ENCODE measurements at regions not wholly inside any gene's neighbourhood (a gene's known extent, or its start where the extent isn't known, plus 50 kb on each side); places are given as distances from the start of the nearest gene placed in this dataset.

- FAIRE-seq: peak; percentile 98
- DNase-seq (ENCODE audit: low spot score): peak; percentile 96
Observed at GRCh38 chr3:160129459-160130061, 95.7 kb upstream of the C3orf80 start.

DNA sequence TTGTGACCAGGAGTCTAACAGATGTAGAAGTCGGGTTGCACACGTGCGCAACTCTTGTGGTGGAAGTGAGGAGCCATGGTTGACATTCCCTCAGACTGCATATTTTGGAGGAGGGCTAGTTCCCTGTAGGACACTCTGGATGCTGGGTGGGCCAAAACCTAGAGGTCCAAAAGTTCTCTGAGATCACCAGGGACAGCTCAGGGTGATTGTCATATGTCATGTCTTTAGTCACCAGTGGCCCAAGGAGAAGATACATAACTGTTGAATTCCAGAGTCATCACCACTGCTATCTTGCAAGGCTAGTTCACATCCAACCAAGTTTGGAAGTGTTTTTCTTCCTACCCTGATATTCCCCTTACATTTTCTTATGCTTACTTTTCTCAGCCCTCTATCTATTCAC lies 95.2 kb upstream of the C3orf80 start:
- DNase-seq (ENCODE audit: low spot score) (peak; percentile 57), FAIRE-seq (no peak)

GRCh38 chr3:160130950-160131349 lies 94.3 kb upstream of the C3orf80 start:
- FAIRE-seq (peak; percentile 4), DNase-seq (ENCODE audit: low spot score) (peak; percentile 21)

GRCh38 chr3:160132226-160132625 lies 93.0 kb upstream of the C3orf80 start:
- FAIRE-seq: no peak

GRCh38 chr3:160133757-160134156 lies 91.5 kb upstream of the C3orf80 start:
- DNase-seq (ENCODE audit: low spot score) (peak; percentile 82), FAIRE-seq (peak; percentile 81)

More at GRCh38 chr3:160132226-160132625, 93.0 kb upstream of the C3orf80 start:
- no peak for DNase-seq (ENCODE audit: low spot score)

- peak; percentile 32 for DNase-seq (ENCODE audit: low spot score)
- no peak for FAIRE-seq
Observed at GRCh38 chr3:160134454-160134853, 90.8 kb upstream of the C3orf80 start.

DNA sequence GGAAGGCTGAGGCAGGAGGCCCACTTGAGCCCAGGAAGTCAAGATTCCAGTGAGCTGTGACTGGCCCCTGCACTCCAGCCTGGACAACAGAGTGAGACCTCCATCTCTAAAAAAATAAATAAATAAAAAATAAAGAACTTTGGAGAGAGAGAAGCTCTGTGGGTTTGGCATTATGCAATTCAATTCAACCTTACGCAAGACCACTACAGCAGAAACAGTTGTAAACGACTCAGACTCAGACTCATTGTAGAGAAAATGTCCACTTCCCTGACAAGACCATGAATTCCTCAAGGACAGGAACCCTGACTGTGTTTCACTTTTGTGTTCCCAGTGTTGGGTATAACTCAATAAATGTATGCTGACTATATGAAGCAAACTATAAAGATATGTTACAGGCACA lies 90.3 kb upstream of the C3orf80 start:
- no peak for FAIRE-seq

GRCh38 chr3:160135851-160136250 lies 89.4 kb upstream of the C3orf80 start:
- no peak for DNase-seq (ENCODE audit: low spot score)

More for the DNA sequence above, 90.3 kb upstream of the C3orf80 start:
- DNase-seq (ENCODE audit: low spot score): peak; percentile 23

GRCh38 chr3:160136421-160136820 lies 88.8 kb upstream of the C3orf80 start:
- FAIRE-seq: peak; percentile 67

More at GRCh38 chr3:160135851-160136250, 89.4 kb upstream of the C3orf80 start:
- FAIRE-seq: no peak

DNA sequence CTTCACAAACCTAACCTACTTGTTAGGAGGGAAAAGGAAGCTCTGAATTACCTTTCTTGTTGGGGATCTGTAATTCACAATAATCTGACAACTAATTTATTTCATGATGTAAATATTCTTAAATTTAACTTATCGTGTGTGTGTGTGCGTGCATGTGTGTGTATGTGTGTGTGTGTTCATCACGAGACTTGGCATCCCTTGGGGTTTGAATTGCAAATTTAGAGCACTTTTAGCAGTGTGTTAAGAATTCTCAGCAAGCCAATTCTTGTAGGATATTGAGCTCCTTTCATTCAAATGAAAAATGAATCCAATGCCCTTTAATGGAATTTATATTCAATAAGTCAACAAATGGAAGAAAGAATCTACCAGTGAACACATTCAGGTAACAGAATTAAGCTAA lies 85.9 kb upstream of the C3orf80 start:
- no peak for FAIRE-seq
- DNase-seq (ENCODE audit: low spot score): no peak

More at GRCh38 chr3:160136421-160136820, 88.8 kb upstream of the C3orf80 start:
- peak; percentile 48 for DNase-seq (ENCODE audit: low spot score)

DNA sequence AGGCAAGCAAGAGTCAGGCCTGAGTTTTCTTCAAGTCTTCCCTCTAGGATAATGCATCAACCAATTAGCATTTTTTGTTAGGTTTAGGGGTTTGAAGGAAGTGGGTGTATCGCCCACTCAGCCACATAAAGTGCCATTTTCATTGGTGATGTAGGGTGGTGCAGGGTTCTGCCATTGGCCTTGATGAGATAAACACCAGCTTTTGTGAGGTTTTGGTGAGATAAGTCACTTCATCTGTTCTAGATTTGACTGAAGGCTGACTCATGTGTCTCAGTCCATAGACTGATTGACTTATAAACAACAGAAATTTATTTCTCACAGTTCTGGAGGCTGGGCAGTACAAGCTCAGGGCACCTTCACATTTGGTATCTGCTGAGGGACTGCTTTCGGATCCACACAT lies 84.5 kb upstream of the C3orf80 start:
- DNase-seq (ENCODE audit: low spot score) (no peak), FAIRE-seq (no peak)

DNA sequence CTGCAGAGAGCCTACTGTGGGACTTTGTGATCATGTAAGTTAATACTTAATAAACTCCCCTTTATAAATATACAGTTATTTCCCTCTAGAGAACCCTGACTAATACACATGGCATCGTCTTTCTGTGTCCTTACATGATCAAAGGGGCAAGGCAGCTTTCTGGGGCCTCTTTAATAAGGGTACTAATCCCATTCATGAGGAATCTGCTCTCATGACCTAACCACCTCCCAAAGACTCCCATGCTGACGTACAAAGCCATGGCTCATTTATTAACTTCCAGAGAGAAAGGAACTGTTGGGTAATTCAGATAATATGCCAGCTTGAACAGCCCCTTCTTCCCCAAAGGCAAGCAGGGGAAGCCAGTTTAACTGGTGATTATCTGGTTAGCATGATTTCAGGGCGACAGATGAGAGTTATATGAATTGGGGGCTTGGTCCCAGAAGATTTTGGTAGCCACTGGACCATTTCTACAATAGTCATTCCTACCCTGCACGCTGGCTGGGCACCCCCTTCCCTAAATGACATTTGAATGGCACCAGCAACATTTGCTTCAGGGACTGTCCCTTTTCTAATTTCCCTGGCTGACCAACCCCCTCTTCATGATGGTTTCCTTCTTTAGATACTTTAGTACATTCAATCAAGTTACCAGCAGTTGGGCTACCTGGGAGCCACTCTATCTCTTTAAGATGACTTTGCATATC lies 83.6 kb upstream of the C3orf80 start:
- no peak for FAIRE-seq
- no peak for DNase-seq (ENCODE audit: low spot score)

GRCh38 chr3:160143482-160143881 lies 81.7 kb upstream of the C3orf80 start:
- FAIRE-seq (no peak), DNase-seq (ENCODE audit: low spot score) (no peak)

DNA sequence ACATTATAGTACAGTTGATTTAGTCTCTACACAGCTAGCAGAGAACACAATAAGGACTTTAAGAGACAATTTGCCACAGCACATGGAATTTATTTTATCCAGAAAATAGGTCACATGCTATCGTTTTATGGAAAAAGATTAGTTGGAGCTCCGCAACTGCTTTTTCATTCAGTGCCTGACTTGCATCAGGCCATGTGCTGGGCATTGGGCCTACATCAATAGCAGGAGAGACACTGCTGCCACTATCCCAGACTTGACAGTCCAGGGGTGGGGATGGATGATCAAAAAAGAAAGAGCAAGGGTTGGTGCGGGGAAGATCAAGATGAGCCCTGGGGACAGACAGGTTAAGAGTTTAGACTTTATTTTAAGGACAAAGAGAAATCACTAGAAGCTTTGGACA lies 75.2 kb upstream of the C3orf80 start:
- FAIRE-seq (no peak), DNase-seq (ENCODE audit: low spot score) (no peak)

DNA sequence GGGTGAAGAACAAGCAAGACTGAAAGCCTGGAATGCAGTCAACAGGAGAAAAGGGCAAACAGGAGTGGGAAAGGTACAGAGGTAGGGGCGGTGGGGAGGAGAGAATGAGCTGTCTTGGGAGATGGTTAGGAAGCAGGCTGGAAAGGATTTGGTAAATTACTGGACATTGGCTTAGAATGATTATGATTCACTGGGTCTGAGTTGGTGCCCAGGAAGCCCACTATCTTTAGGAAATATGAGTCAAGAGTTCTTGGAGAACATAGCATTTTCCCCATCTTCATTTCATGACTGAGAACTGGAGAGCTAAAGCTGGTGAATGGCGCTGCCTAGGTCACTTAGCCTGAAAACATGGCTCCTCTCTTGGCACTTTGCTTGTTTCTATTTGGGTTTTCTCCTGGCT lies 74.7 kb upstream of the C3orf80 start:
- DNase-seq (ENCODE audit: low spot score) (peak; percentile 22), FAIRE-seq (no peak)

DNA sequence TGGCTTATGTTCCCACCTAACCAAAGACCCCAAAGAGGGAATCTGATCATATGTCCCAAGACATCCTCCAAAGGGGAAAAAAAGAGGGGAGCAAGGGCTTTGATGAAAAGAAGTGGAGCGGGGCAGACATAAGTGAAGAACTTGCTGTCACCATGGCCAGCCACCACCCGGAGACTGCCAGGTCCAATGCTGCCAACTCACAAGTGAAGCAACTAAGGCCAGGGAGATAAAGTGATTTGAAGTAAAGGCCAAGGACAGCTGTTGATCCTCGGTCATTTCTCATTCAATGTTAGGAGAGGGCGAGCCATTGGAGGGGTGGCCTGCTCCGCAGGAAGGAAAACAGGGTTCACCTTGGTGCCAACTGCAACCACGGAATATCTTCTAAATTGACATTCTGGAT lies 72.6 kb upstream of the C3orf80 start:
- no peak for FAIRE-seq

DNA sequence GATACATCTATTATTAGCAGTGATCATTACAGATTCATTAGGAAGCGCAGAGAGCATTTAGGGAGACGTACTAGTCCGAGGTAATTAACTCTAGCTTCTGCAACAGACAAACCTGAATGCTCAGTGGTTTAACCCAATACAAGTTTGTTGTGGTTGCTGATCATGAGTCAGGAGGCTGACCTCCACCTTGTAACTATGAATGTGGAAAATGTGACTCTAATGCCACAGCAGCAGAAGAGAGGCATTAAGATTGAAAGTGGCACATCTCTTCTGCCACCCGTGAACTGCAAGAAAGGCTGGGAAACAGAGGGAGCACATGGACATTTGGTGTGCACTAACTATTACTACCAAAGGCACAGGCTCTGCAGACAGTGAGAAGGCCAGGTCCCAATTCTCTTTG lies 71.2 kb upstream of the C3orf80 start:
- peak; percentile 50 for DNase-seq (ENCODE audit: low spot score)
- FAIRE-seq: peak; percentile 67

More for the DNA sequence above, 72.6 kb upstream of the C3orf80 start:
- DNase-seq (ENCODE audit: low spot score): no peak

DNA sequence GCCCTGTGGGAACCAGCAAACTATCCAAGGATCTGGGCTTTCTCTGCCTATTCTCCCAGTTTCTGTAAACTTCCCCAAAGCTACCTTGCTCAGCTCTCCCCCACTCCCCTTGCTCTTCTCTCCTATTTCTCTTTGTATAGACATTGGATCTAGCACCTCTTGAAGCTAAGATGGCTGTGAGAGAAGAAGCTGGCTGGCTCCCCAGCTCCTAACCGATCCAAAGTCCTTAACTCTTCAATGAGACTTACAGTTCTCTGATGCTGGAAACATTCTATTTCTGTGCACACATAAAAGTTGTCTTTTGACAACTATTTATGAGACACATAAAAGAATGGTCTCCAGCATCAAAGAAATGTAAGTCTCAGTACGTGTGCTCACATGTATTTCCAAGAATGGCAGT lies 70.6 kb upstream of the C3orf80 start:
- no peak for DNase-seq (ENCODE audit: low spot score)
- FAIRE-seq: no peak

DNA sequence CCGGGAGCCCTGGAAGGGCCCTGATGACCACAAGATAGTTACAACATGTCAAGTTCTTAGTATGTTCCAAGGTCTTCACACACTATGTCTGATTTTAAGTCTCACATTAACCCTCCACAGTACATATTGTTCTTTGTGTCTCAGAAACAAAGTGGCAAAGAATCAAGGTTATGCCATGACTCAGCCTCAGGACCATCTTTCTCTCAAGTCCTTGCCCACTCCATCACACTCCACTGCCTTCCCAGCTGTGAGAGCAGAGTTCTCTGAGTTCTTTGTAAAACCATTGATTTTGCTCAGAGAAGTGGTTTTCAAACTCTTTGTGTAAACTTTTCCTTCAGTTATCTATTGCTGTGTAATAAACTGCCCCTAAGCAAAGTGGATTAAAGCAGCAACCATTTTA lies 67.9 kb upstream of the C3orf80 start:
- no peak for FAIRE-seq
- DNase-seq (ENCODE audit: low spot score): no peak

GRCh38 chr3:160159341-160159740 lies 65.9 kb upstream of the C3orf80 start:
- FAIRE-seq (no peak), DNase-seq (ENCODE audit: low spot score) (no peak)

- FAIRE-seq (no peak), DNase-seq (ENCODE audit: low spot score) (no peak)
Observed at GRCh38 chr3:160159806-160160205, 65.4 kb upstream of the C3orf80 start.

DNA sequence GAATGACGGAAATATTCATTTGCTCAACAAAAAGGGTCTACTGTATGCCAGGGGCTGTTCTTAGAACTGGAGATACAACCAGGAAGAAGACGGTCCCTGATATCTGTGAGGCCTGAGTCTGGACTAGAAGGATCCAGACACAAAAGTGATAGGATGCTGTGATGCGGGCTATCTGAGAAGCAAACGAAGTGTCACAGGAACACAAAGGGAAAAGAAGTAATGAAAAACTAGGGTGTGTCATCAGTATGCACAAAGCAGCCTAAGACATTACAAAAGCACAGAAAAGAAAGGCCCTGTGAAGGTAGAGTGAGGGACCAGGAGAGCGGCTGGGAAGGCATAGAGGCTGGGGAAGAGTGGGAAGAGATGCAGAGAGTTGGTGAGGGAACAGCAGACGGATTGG lies 63.3 kb upstream of the C3orf80 start:
- FAIRE-seq (no peak), DNase-seq (ENCODE audit: low spot score) (no peak)

DNA sequence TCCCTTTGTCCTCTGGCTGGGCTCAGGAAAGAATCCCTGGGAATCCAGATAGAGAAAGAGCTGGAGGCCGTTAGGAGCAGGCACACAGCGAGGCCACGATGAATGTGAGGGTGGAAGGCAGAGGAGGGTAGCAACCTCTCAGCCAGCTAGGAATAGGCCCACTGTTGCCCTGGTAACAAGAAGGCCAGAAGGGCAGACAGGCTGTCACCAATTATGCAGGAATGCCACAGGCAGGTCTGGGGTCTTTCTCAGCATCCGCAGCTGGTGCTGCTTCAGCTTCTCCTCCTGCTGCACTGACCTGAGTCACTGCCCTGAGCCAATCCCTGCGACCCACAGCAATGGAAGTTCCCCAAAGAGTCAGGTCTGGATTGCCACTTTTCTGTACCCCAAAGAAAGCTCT lies 62.8 kb upstream of the C3orf80 start:
- DNase-seq (ENCODE audit: low spot score): no peak
- FAIRE-seq: no peak

Measured in RCC 7860 (cell line).